AG04450 (cell line): ENCODE measurements at regions not wholly inside any gene's neighbourhood (a gene's known extent, or its start where the extent isn't known, plus 50 kb on each side); places are given as distances from the start of the nearest gene placed in this dataset.
A peak's percentile ranks its signal among the peaks of the same experiment; 100 is the strongest.

Source experiments
- CTCF ChIA-PET: fragments of 300-600, 350-600 bp; formaldehyde crosslinking; extraction: SDS; loops from one replicate; lab custom pipeline; 2022; ENCODE audit warnings: antibody characterized with exemption, inconsistent platforms; lab: Charles Lee
- POLR2A ChIA-PET: fragments of 350-600 bp; formaldehyde crosslinking; extraction: SDS; loops from one replicate; lab custom pipeline; 2021; ENCODE audit warnings: antibody characterized with exemption, inconsistent platforms; lab: Yijun Ruan, JAX
- DNase-seq: peaks from one replicate; pipeline ENCODE4 v3.0.0-alpha.2; 2011; ENCODE audit warnings: low read depth, low spot score
- H3K27ac ChIP-seq: one replicate; pipeline ENCODE4 v1.5.1; 2012; ENCODE audit warnings: low read depth, low read length, control low read depth
- H3K27me3 ChIP-seq: one replicate; pipeline ENCODE4 v1.6.0; 2012; ENCODE audit warnings: low read length; ENCODE audit not compliant: control insufficient read depth, insufficient read depth
- H3K4me3 ChIP-seq: 2 replicates; pipeline ENCODE4 v1.5.1; 2011; ENCODE audit warnings: mild to moderate bottlenecking, low read depth, low read length, control low read depth
- H3K9me3 ChIP-seq: 2 replicates; pipeline ENCODE4 v1.5.1; 2012; ENCODE audit warnings: low read length; ENCODE audit not compliant: control insufficient read depth, insufficient read depth
- CTCF ChIP-seq: IDR thresholded peaks from 2 replicates; pipeline ENCODE4 v1.5.1; 2011; ENCODE audit warnings: low read depth, low read length, control low read depth, inconsistent platforms

GRCh38 chr16:55949518-55949917 lies 74.3 kb upstream of the CES5A start:
- CTCF ChIA-PET, result interaction anchor here (9.4 kb wide), 1 partner anchor 370 kb away, joined by 199 read pairs; no protein-coding TSS in a partner anchor

GRCh38 chr16:55948230-55948629 lies 73.1 kb upstream of the CES5A start:
- ChIA-PET POLR2A (no interaction called here), CTCF (interaction anchor here (9.4 kb wide), 1 partner anchor 371 kb away, joined by 199 read pairs; no protein-coding TSS in a partner anchor)
- Histone ChIP-seq H3K27ac (no peak overlapping the region), H3K27me3 (no peaks in the 10 kb centered on the region), H3K4me3 (no peak overlapping the region), H3K9me3 (no peaks in the 10 kb centered on the region)
- DNase-seq, result no peak
- TF ChIP-seq CTCF, result no peak

More at GRCh38 chr16:55949518-55949917, 74.3 kb upstream of the CES5A start:
- POLR2A ChIA-PET, result no interaction called here
- H3K27ac ChIP-seq, result no peak overlapping the region
- TF ChIP-seq CTCF, result no peak
- no peak for DNase-seq
- H3K9me3 ChIP-seq, result no peaks in the 10 kb centered on the region
- H3K27me3 ChIP-seq, result no peaks in the 10 kb centered on the region
- no peak overlapping the region for H3K4me3 ChIP-seq

- Histone ChIP-seq H3K9me3 (no peaks in the 10 kb centered on the region), H3K4me3 (no peak overlapping the region), H3K27ac (no peak overlapping the region), H3K27me3 (no peaks in the 10 kb centered on the region)
- DNase-seq, result no peak
- no peak for TF ChIP-seq CTCF
- CTCF ChIA-PET, result interaction anchor here (9.4 kb wide), 1 partner anchor 372 kb away, joined by 199 read pairs; no protein-coding TSS in a partner anchor
- POLR2A ChIA-PET, result no interaction called here
These were observed 72.2 kb upstream of the CES5A start for GRCh38 chr16:55947366-55947765.

GRCh38 chr16:55944377-55944802 lies 69.2 kb upstream of the CES5A start:
- TF ChIP-seq CTCF, result peak; percentile 98
- Histone ChIP-seq H3K9me3 (no peaks in the 10 kb centered on the region), H3K27me3 (no peaks in the 10 kb centered on the region), H3K4me3 (no peak overlapping the region), H3K27ac (no peak overlapping the region)
- CTCF ChIA-PET, result interaction anchor here (0.7 to 9.4 kb wide), 15 partner anchors 8 to 757 kb away, joined by 3 to 199 read pairs (median 6); no protein-coding TSS in a partner anchor
- POLR2A ChIA-PET, result no interaction called here
- peak; percentile 30 for DNase-seq

- CTCF ChIA-PET, result interaction anchor here (0.6 to 9.4 kb wide), 12 partner anchors 9 to 759 kb away, joined by 3 to 199 read pairs (median 4); no protein-coding TSS in a partner anchor
- POLR2A ChIA-PET, result no interaction called here
These were observed 68.1 kb upstream of the CES5A start for GRCh38 chr16:55943267-55943666.

More at GRCh38 chr16:55943267-55943666, 68.1 kb upstream of the CES5A start:
- no peaks in the 10 kb centered on the region for H3K27me3 ChIP-seq
- H3K27ac ChIP-seq, result no peak overlapping the region
- no peak for DNase-seq
- no peaks in the 10 kb centered on the region for H3K9me3 ChIP-seq
- no peak overlapping the region for H3K4me3 ChIP-seq
- no peak for TF ChIP-seq CTCF
